ENCODE measurements at regions not wholly inside any gene's neighbourhood (a gene's known extent, or its start where the extent isn't known, plus 50 kb on each side); places are given as distances from the start of the nearest gene placed in this dataset.

GRCh38 chr11:131201674-131202073 is 168.7 kb upstream of the NTM start:
- TF ChIP-seq ZNF57 (CRISPR knock-in tag; IDR thresholded peaks at IDR 0.05) = no peak
- TF ChIP-seq MYC (IDR thresholded peaks at IDR 0.05; ENCODE audit: low read depth, low read length) = no peak
- no peak for TF ChIP-seq MYC (CRISPR knock-in tag; IDR thresholded peaks at IDR 0.05; ENCODE audit: borderline replicate concordance, low read depth)
- no peak for TF ChIP-seq RAD51 (IDR thresholded peaks at IDR 0.05; ENCODE audit: borderline replicate concordance, low read depth)
- no peak for TF ChIP-seq FOXP1 (CRISPR knock-in tag; IDR thresholded peaks at IDR 0.05)

All from K562 (cell line).